WI38 (cell line): ENCODE measurements at regions not wholly inside any gene's neighbourhood (a gene's known extent, or its start where the extent isn't known, plus 50 kb on each side); places are given as distances from the start of the nearest gene placed in this dataset.

Experiments used
- H3K4me3 ChIP-seq: 2 replicates; pipeline ENCODE4 v1.5.1; 2011; ENCODE audit warnings: low read depth, mild to moderate bottlenecking, control low read depth, low read length
- CTCF ChIP-seq: IDR thresholded peaks from 2 replicates; pipeline ENCODE4 v1.5.1; 2012; ENCODE audit warnings: low read depth, mild to moderate bottlenecking, control low read depth, low read length

GRCh38 chr20:48387675-48388074, 440.1 kb downstream of the PREX1 start:
- H3K4me3 ChIP-seq = no peak overlapping the region
- no peak for TF ChIP-seq CTCF

GRCh38 chr20:48385527-48385926, 442.3 kb downstream of the PREX1 start:
- TF ChIP-seq CTCF = no peak
- H3K4me3 ChIP-seq = no peak overlapping the region

GRCh38 chr20:48385114-48385513, 442.7 kb downstream of the PREX1 start:
- no peak for TF ChIP-seq CTCF
- H3K4me3 ChIP-seq = no peak overlapping the region

GRCh38 chr20:48384147-48384818, 443.5 kb downstream of the PREX1 start:
- no peak overlapping the region for H3K4me3 ChIP-seq
- TF ChIP-seq CTCF = no peak

GRCh38 chr20:48383252-48383651, 444.5 kb downstream of the PREX1 start:
- no peak for TF ChIP-seq CTCF

GRCh38 chr20:48382304-48382703, 445.5 kb downstream of the PREX1 start:
- TF ChIP-seq CTCF = no peak
- no peak overlapping the region for H3K4me3 ChIP-seq

More at GRCh38 chr20:48383252-48383651, 444.5 kb downstream of the PREX1 start:
- no peak overlapping the region for H3K4me3 ChIP-seq

GRCh38 chr20:48381353-48382120, 446.3 kb downstream of the PREX1 start:
- TF ChIP-seq CTCF = no peak
- H3K4me3 ChIP-seq = no peak overlapping the region
